Heart left ventricle (tissue), 16 donors: ENCODE measurements at regions not wholly inside any gene's neighbourhood (a gene's known extent, or its start where the extent isn't known, plus 50 kb on each side); places are given as distances from the start of the nearest gene placed in this dataset.
"Not testable (repeated sequence)": the region's sequence is repeated elsewhere in the genome, so short reads cannot be mapped to it uniquely, and the experiment has no call there.

ENCODE experiments used
- ATAC-seq, 4 donors: fragments of 200-7000 bp; cut with Tn5 transposase; one replicate each; pipeline ENCODE4 v1.9.1; 2020 to 2022; ENCODE audit warnings: moderate library complexity in 4 of 4, mild to moderate bottlenecking in 3 of 4, moderate number of reproducible peaks in 1 of 4
- DNase-seq, 5 donors: peaks; one replicate each; pipeline ENCODE4 v3.0.0-alpha.2; 2020
- H3K27ac ChIP-seq, 12 donors: fragments of 200-600 bp; sonication (generic) in 4 of 12; one replicate each; pipeline versions ENCODE4 v1.5.0 to v1.8.0; 2016 to 2022; ENCODE audit warnings: mild to moderate bottlenecking in 2 of 12
- H3K27me3 ChIP-seq, 9 donors: fragments of 200-600 bp; sonication (generic) in 2 of 9; one replicate each; pipeline versions ENCODE4 v1.5.1 to v1.8.0; 2016 to 2022; ENCODE audit warnings: mild to moderate bottlenecking in 3 of 9
- H3K36me3 ChIP-seq, 9 donors: fragments of 200-600 bp; sonication (generic) in 2 of 9; one replicate each; pipeline versions ENCODE4 v1.5.0 to v1.8.0; 2018 to 2022; ENCODE audit warnings: mild to moderate bottlenecking in 2 of 9
- H3K4me1 ChIP-seq, 12 donors: fragments of 200-600 bp; sonication (generic) in 4 of 12; one replicate each; pipeline versions ENCODE4 v1.5.0 to v1.8.0; 2016 to 2022; ENCODE audit warnings: mild to moderate bottlenecking in 3 of 12
- H3K4me3 ChIP-seq, 12 donors: fragments of 200-600 bp; sonication (generic) in 4 of 12; one replicate each; pipeline versions ENCODE4 v1.5.0 to v1.8.0; 2017 to 2022; ENCODE audit warnings: mild to moderate bottlenecking in 9 of 12, moderate library complexity in 4 of 12
- H3K9me3 ChIP-seq, 12 donors: fragments of 200-600 bp; sonication (generic) in 4 of 12; one replicate each; pipeline versions ENCODE4 v1.5.0 to v1.8.0; 2016 to 2022; ENCODE audit warnings: mild to moderate bottlenecking in 1 of 12
- POLR2A ChIP-seq, 2 donors: fragments of 450-650 bp; IDR thresholded peaks; one replicate each; pipeline ENCODE4 v1.6.1; 2017; ENCODE audit warnings: antibody characterized with exemption in 2 of 2, mild to moderate bottlenecking in 2 of 2, moderate library complexity in 2 of 2
- WGBS, 4 donors: extraction: QIAGEN DNeasy Blood & Tissue Kit in 2 of 4; methylation state at CpG; one replicate each; pipeline versions ENCODE4 v1.1.5 to v1.1.7; 2013 to 2018; 5-methylcytosine and 5-hydroxymethylcytosine counted together
- intact Hi-C, 10 donors: fragments of 100-400 bp; cut with DNase I; formaldehyde crosslinking; loops; one replicate each; pipeline versions ENCODE4 v1.11.1 to v1.14.2; 2022
- TF ChIP-seq, protein P1 (sequence below), 12 donors: fragments of 200-600 bp; sonication (generic) in 4 of 12; IDR thresholded peaks; one replicate each; pipeline versions ENCODE4 v1.5.0 to v1.8.0; 2018 to 2022; ENCODE audit warnings: antibody characterized with exemption in 12 of 12, mild to moderate bottlenecking in 5 of 12
- donor health status: ischemic (EF 13 %, LVEDD 7.1; RV severe dilation, severe dysfunction).
- donor health status: healthy with polysubstance abuse.
- donor health status: DM: no; HTN: yes; CAD: no.
- donor health status: DM: no; HTN: no; CAD: no.
- donor health status: ischemic (EF 25% LVEDD 6.9; RV normal size, moderate dysfunction).
- donor health status: ischemic (EF 25% LVEDD 5.7; RV mildly dilated, moderate dysfunction).
- donor health status: healthy.
- donor health status: DM: yes; HTN: yes; CAD: no.
- donor health status: ischemic (EF 35%, LVEDD 5.7; RV mildly dilated, moderate dysfunction).
- donor health status: nonischemic (EF 11% LVEDD 7.7; RV severe dilation, severe dysfunction).
- donor health status: DM: yes; HTN: yes; CAD: no.
- donor health status: PGD.
- donor health status: ischemic (EF 29% LVEDD 5.4; RV normal size, mild dysfunction).
- donor health status: nonischemic (EF 23%, LVEDD 6.1; RV moderate dilation, normal function).

DNA sequence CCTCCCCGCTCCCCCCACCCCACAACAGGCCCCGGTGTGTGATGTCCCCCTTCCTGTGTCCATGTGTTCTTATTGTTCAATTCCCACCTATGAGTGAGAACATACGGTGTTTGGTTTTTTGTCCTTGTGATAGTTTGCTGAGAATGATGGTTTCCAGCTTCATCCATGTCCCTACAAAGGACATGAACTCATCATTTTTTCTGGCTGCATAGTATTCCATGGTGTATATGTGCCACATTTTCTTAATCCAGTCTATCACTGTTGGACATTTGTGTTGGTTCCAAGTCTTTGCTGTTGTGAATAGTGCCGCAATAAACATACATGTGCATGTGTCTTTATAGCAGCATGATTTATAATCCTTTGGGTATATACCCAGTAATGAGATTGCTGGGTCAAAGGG, 104.3 kb downstream of the MTPN start:
- H3K4me1 ChIP-seq, H3K36me3 ChIP-seq, H3K27ac ChIP-seq, H3K27me3 ChIP-seq, H3K4me3 ChIP-seq, intact Hi-C loops, ATAC-seq, DNase-seq: not testable (repeated sequence)
- peaks cover 0 to 13% (median 0%) of the 10 kb centered on the region in 12 donors for H3K9me3 ChIP-seq
- 91 to 97% (median 95%) methylated on average over 4 of the region's 4 CpGs for WGBS, 4 donors

GRCh38 chr7:135862586-135863340, 114.2 kb upstream of the FAM180A start:
- WGBS, 4 donors, result 57 to 66% (median 61%) methylated on average over 6 to 8 of the region's 8 CpGs
- TF ChIP-seq, protein P1, sequence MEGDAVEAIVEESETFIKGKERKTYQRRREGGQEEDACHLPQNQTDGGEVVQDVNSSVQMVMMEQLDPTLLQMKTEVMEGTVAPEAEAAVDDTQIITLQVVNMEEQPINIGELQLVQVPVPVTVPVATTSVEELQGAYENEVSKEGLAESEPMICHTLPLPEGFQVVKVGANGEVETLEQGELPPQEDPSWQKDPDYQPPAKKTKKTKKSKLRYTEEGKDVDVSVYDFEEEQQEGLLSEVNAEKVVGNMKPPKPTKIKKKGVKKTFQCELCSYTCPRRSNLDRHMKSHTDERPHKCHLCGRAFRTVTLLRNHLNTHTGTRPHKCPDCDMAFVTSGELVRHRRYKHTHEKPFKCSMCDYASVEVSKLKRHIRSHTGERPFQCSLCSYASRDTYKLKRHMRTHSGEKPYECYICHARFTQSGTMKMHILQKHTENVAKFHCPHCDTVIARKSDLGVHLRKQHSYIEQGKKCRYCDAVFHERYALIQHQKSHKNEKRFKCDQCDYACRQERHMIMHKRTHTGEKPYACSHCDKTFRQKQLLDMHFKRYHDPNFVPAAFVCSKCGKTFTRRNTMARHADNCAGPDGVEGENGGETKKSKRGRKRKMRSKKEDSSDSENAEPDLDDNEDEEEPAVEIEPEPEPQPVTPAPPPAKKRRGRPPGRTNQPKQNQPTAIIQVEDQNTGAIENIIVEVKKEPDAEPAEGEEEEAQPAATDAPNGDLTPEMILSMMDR (IDR thresholded peaks at IDR 0.05), result no peak
- no peak for TF ChIP-seq POLR2A (IDR thresholded peaks at IDR 0.05)
- ATAC-seq (peak in 1 of 4 donors; percentile 22), DNase-seq (no peak)
- Histone ChIP-seq H3K4me1 (peaks cover 0 to 5% (median 0%) of the 10 kb centered on the region in 12 donors), H3K27ac (no peak overlapping the region), H3K4me3 (no peak overlapping the region), H3K36me3 (no peaks in the 10 kb centered on the region), H3K9me3 (peaks cover 0 to 7% (median 0%) of the 10 kb centered on the region in 12 donors), H3K27me3 (no peaks in the 10 kb centered on the region)
- intact Hi-C loops, result no loop called here

GRCh38 chr7:135859538-135859937, 110.9 kb upstream of the FAM180A start:
- WGBS, 4 donors, result 88 to 93% (median 93%) methylated on average over 2 of the region's 2 CpGs

GRCh38 chr7:135858851-135859250, 110.2 kb upstream of the FAM180A start:
- WGBS, 4 donors, result 89 to 96% (median 96%) methylated on average over 3 to 6 of the region's 6 CpGs
- peaks cover 0 to 12% (median 0%) of the 10 kb centered on the region in 12 donors for H3K4me1 ChIP-seq
- intact Hi-C loops, result no loop called here
- H3K9me3 ChIP-seq, result peaks cover 0 to 7% (median 0%) of the 10 kb centered on the region in 12 donors
- H3K27ac ChIP-seq, result no peak overlapping the region
- TF ChIP-seq, protein P1 (IDR thresholded peaks at IDR 0.05), result no peak
- no peak for TF ChIP-seq POLR2A (IDR thresholded peaks at IDR 0.05)
- H3K4me3 ChIP-seq, result no peak overlapping the region
- DNase-seq, result no peak
- no peaks in the 10 kb centered on the region for H3K27me3 ChIP-seq
- no peaks in the 10 kb centered on the region for H3K36me3 ChIP-seq
- no peak for ATAC-seq

More at GRCh38 chr7:135859538-135859937, 110.9 kb upstream of the FAM180A start:
- Histone ChIP-seq H3K27me3 (no peaks in the 10 kb centered on the region), H3K27ac (no peak overlapping the region), H3K4me1 (peaks cover 0 to 12% (median 0%) of the 10 kb centered on the region in 12 donors), H3K36me3 (no peaks in the 10 kb centered on the region), H3K4me3 (no peak overlapping the region), H3K9me3 (peaks cover 0 to 7% (median 0%) of the 10 kb centered on the region in 12 donors)
- ATAC-seq, result no peak
- no peak for DNase-seq
- intact Hi-C loops, result no loop called here
- no peak for TF ChIP-seq POLR2A (IDR thresholded peaks at IDR 0.05)
- TF ChIP-seq, protein P1 (IDR thresholded peaks at IDR 0.05), result no peak
